ENCODE measurements at regions not wholly inside any gene's neighbourhood (a gene's known extent, or its start where the extent isn't known, plus 50 kb on each side); places are given as distances from the start of the nearest gene placed in this dataset.

DNA sequence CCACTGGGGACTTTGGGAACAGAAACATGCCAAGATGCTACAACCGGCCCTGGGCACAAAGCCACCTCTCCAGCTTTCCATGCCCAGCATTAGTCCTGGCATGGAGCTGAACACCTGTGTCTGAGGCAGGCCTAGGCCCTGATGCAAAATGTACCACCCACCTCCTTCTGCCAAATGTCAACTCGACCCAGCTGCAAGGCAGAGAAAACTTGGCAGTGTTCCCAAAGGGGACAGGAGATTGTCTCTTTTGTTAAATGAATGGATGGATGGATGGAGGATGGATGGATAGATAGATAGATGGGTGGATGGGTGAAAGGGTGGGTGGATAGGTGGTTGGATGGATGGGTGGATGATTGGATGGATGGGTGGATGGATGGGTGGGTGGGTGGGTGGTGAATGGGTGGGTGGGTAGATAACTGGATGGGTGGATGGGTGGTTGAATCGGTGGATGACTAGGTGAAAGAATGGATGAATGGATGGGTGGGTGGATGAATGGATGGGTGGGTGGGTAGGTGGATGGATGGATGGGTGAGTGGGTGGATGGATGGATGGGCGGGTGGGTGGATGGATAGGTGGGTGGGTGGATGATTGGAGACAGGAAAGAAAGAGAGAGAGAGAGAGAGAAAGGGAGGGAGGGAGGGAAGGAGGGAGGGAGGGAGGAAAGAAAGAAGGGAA is 73.4 kb upstream of the TNRC6C start:
- DNase-seq (ENCODE audit: extremely low spot score) = no peak
- TF ChIP-seq CTCF (IDR thresholded peaks at IDR 0.05; ENCODE audit: control extremely low read depth, extremely low read depth, low read depth, missing control alignments) = no peak
- POLR2A ChIA-PET = interaction anchor here (0.6 to 1.1 kb wide), 2 partner anchors 73 to 529 kb away, joined by 3 read pairs; partner anchors contain the start of gene TNRC6C
- CTCF ChIA-PET = interaction anchor here (1.0 to 1.4 kb wide), 4 partner anchors 16 to 42 kb away, joined by 3 to 4 read pairs (median 3); no protein-coding TSS in a partner anchor

DNA sequence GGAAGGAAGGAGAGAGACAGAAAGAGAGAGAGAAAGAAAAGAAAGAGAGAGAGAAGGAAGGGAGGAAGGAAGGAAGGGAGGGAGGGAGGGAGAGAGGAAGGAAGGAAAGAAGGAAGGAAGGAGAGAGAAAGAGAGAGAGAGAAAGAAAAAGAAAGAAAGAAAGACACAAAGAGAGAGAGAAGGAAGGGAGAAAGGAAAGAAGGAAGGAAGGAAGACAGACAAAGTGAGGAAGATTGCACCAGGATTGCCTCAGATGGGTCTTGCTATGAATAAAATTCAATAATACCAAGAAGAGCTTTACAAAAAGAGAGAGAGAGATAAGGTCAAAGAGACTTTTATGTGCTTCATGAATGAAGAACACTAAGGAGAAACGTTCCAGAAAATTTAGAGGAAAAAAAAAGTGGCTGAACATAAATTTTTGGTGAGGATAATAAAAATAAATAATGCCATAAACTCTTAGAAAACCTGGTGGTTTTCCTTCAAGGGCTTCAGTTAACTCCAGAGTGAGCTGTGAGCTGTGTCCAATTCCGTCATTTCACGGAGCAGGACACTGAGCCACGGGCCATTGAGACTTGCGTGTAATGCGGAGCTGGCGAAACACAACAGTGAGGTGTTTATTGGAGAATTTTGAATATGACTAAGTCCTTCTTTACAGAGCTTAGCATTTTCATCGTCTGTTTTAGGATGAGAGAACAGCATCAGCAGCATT is 72.7 kb upstream of the TNRC6C start:
- CTCF ChIA-PET = interaction anchor here (1.1 to 1.4 kb wide), 2 partner anchors 9 to 127 kb away, joined by 3 read pairs; no protein-coding TSS in a partner anchor
- TF ChIP-seq CTCF (IDR thresholded peaks at IDR 0.05; ENCODE audit: control extremely low read depth, extremely low read depth, low read depth, missing control alignments) = no peak
- POLR2A ChIA-PET = no interaction called here
- DNase-seq (ENCODE audit: extremely low spot score) = no peak

DNA sequence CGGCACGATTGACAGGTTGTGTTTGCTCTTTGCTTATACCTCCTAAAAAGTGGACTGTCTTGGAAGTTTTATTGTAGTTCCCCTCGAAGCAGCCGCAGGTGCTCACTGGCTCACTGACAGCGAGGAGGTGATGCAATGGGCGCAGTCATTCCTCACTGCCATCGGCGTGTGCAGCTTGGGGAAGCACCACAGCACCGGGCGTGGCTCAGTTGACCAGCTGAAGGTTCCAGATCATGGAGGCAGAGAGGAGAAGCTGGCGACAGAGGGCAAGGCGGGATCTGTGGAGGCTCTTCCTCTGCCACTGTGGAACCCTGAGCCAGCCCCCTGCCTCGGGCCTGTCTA is 72.1 kb upstream of the TNRC6C start:
- TF ChIP-seq CTCF (IDR thresholded peaks at IDR 0.05; ENCODE audit: control extremely low read depth, extremely low read depth, low read depth, missing control alignments) = no peak
- ChIA-PET CTCF (interaction anchor here (0.6 to 1.4 kb wide), 3 partner anchors 9 to 127 kb away, joined by 3 read pairs; no protein-coding TSS in a partner anchor), POLR2A (no interaction called here)
- DNase-seq (ENCODE audit: extremely low spot score) = no peak

DNA sequence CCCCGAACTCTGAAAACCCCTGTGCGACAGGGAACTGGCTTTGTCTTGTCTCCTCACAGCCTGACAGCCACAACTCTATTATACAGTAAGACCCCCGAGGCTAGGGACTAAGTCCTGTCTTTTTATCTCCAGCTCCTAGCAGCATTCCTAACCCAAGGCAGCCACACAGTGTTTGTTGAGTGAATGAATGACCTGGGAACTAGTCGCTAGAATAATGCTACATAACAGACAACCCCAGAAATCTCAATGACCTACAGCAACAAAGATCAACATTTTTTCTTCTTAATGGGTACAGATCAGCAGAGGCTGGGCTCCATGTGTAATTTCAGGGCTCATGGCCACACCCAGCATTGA is 71.4 kb upstream of the TNRC6C start:
- no peak for TF ChIP-seq CTCF (IDR thresholded peaks at IDR 0.05; ENCODE audit: control extremely low read depth, extremely low read depth, low read depth, missing control alignments)
- POLR2A ChIA-PET = no interaction called here
- CTCF ChIA-PET = interaction anchor here (1.1 to 1.4 kb wide), 2 partner anchors 8 to 126 kb away, joined by 3 read pairs; no protein-coding TSS in a partner anchor
- DNase-seq (ENCODE audit: extremely low spot score) = no peak

DNA sequence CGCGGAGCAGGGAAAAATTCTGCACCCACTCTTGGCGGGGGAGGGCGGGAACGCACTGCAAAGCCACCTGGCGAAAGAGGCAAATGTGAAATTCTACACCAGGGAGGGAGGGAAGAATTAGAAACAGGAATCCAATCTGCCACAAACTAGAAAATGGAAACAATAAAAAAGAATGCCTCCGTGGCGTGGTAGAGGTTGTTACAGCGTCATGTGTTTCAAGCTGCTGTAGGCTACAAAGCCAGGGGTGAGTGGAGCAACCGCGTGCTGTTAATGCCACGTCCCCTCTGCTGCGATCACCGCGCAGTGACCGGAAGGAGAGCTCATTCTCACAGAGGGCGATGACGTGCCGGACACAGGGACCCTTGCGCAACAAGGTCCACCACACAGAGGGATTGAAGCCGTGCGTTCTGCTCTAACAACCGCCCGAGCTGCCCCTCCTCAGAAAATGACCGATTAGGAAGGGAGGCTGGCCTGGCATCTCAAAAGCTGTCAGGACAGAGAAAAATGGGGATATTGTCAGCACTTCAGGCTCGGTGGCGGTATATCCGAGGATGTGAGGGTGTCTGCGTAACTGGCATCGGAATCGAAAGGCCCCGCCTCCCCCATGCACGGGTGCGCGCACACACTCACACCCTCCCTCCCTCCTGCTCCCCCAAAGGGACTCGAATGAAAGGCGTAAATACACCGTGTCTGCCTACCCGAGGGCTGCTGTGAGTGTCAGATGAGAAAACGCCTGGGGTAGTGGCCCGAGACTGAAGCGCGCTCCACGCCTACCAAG is 70.8 kb upstream of the TNRC6C start:
- DNase-seq (ENCODE audit: extremely low spot score) = no peak
- ChIA-PET POLR2A (no interaction called here), CTCF (interaction anchor here (1.6 kb wide), 1 partner anchor 132 kb away, joined by 3 read pairs; no protein-coding TSS in a partner anchor)
- TF ChIP-seq CTCF (IDR thresholded peaks at IDR 0.05; ENCODE audit: control extremely low read depth, extremely low read depth, low read depth, missing control alignments) = no peak
